ENCODE measurements at regions not wholly inside any gene's neighbourhood (a gene's known extent, or its start where the extent isn't known, plus 50 kb on each side); places are given as distances from the start of the nearest gene placed in this dataset.

DNA sequence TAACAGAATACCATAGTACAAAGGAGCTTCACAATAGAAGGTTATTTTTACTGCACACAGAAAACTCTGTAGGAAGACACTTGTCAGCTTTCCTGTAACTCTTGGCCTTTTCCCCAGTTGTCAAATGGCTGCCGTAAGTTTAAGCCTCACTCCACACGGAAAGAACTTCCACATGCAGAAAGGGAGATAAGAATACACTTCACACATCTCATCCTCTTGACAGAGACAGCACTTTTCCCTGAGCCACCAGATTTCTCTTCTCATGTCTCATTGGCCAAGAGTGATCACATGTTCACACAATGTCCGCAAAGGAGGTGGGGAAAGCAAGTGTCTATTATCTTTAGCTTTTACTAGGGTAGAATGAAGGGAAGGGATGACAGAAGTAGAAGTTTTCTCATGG lies 540.7 kb downstream of the HAO1 start:
- TF ChIP-seq, protein P1, sequence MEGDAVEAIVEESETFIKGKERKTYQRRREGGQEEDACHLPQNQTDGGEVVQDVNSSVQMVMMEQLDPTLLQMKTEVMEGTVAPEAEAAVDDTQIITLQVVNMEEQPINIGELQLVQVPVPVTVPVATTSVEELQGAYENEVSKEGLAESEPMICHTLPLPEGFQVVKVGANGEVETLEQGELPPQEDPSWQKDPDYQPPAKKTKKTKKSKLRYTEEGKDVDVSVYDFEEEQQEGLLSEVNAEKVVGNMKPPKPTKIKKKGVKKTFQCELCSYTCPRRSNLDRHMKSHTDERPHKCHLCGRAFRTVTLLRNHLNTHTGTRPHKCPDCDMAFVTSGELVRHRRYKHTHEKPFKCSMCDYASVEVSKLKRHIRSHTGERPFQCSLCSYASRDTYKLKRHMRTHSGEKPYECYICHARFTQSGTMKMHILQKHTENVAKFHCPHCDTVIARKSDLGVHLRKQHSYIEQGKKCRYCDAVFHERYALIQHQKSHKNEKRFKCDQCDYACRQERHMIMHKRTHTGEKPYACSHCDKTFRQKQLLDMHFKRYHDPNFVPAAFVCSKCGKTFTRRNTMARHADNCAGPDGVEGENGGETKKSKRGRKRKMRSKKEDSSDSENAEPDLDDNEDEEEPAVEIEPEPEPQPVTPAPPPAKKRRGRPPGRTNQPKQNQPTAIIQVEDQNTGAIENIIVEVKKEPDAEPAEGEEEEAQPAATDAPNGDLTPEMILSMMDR (conservative IDR thresholded peaks at IDR 0.05; ENCODE audit: low read depth in 2 of 2), result no peak
- TF ChIP-seq EZH2 (IDR thresholded peaks at IDR 0.05; ENCODE audit: low read depth, unreplicated experiment) (no peak), ZNF114 (CRISPR knock-in tag; IDR thresholded peaks at IDR 0.05) (no peak), EZH2phosphoT487 (IDR thresholded peaks at IDR 0.05; ENCODE audit: unreplicated experiment) (no peak), POLR2AphosphoS5 (IDR thresholded peaks at IDR 0.05; ENCODE audit: low read depth) (no peak)
- TF ChIP-seq, protein P2, sequence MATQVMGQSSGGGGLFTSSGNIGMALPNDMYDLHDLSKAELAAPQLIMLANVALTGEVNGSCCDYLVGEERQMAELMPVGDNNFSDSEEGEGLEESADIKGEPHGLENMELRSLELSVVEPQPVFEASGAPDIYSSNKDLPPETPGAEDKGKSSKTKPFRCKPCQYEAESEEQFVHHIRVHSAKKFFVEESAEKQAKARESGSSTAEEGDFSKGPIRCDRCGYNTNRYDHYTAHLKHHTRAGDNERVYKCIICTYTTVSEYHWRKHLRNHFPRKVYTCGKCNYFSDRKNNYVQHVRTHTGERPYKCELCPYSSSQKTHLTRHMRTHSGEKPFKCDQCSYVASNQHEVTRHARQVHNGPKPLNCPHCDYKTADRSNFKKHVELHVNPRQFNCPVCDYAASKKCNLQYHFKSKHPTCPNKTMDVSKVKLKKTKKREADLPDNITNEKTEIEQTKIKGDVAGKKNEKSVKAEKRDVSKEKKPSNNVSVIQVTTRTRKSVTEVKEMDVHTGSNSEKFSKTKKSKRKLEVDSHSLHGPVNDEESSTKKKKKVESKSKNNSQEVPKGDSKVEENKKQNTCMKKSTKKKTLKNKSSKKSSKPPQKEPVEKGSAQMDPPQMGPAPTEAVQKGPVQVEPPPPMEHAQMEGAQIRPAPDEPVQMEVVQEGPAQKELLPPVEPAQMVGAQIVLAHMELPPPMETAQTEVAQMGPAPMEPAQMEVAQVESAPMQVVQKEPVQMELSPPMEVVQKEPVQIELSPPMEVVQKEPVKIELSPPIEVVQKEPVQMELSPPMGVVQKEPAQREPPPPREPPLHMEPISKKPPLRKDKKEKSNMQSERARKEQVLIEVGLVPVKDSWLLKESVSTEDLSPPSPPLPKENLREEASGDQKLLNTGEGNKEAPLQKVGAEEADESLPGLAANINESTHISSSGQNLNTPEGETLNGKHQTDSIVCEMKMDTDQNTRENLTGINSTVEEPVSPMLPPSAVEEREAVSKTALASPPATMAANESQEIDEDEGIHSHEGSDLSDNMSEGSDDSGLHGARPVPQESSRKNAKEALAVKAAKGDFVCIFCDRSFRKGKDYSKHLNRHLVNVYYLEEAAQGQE (IDR thresholded peaks at IDR 0.05; ENCODE audit: unreplicated experiment), result no peak

Data from GM23338 (cell line).